RWPE1 (cell line): ENCODE measurements at regions not wholly inside any gene's neighbourhood (a gene's known extent, or its start where the extent isn't known, plus 50 kb on each side); places are given as distances from the start of the nearest gene placed in this dataset.
"Not testable (repeated sequence)": the region's sequence is repeated elsewhere in the genome, so short reads cannot be mapped to it uniquely, and the experiment has no call there.

Experiments
- CTCF ChIA-PET: fragments of 350-600 bp; sonication (Branson Sonifier 250); formaldehyde crosslinking; extraction: SDS; loops from one replicate; lab custom pipeline; 2021; lab: Yijun Ruan, JAX
- POLR2A ChIA-PET: fragments of 400-600 bp; formaldehyde crosslinking; extraction: SDS; loops from one replicate; lab custom pipeline; 2020; ENCODE audit warnings: antibody characterized with exemption; ENCODE audit not compliant: low non-redundant PET; lab: Yijun Ruan, JAX
- DNase-seq: peaks from one replicate; pipeline ENCODE4 v3.0.0; 2012; ENCODE audit warnings: low spot score
- H3K27ac ChIP-seq: fragments of 450-650 bp; 2 replicates; pipeline ENCODE4 v1.5.1; 2017
- TF ChIP-seq, protein P1 (sequence below): fragments of 450-650 bp; conservative IDR thresholded peaks from 2 replicates; pipeline ENCODE4 v1.5.1; 2017; ENCODE audit warnings: low read depth, mild to moderate bottlenecking

DNA sequence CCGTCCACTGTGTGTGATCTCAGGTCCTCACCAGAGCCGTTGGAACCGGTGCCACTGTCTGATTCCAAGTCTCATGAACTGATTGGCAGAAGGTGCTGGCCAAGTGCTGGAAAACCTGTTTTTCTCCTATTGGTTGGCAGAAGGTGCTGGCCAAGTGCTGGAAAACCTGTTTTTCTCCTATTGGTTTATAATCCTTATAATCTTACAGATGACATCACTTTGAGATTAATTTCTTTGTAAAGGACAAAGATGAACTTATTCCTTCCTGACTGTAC is 1106.3 kb downstream of the BRD1 start:
- no peak for DNase-seq
- CTCF ChIA-PET: no interaction called here
- TF ChIP-seq, protein P1, sequence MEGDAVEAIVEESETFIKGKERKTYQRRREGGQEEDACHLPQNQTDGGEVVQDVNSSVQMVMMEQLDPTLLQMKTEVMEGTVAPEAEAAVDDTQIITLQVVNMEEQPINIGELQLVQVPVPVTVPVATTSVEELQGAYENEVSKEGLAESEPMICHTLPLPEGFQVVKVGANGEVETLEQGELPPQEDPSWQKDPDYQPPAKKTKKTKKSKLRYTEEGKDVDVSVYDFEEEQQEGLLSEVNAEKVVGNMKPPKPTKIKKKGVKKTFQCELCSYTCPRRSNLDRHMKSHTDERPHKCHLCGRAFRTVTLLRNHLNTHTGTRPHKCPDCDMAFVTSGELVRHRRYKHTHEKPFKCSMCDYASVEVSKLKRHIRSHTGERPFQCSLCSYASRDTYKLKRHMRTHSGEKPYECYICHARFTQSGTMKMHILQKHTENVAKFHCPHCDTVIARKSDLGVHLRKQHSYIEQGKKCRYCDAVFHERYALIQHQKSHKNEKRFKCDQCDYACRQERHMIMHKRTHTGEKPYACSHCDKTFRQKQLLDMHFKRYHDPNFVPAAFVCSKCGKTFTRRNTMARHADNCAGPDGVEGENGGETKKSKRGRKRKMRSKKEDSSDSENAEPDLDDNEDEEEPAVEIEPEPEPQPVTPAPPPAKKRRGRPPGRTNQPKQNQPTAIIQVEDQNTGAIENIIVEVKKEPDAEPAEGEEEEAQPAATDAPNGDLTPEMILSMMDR: no peak
- no peak overlapping the region for H3K27ac ChIP-seq
- POLR2A ChIA-PET: no interaction called here

DNA sequence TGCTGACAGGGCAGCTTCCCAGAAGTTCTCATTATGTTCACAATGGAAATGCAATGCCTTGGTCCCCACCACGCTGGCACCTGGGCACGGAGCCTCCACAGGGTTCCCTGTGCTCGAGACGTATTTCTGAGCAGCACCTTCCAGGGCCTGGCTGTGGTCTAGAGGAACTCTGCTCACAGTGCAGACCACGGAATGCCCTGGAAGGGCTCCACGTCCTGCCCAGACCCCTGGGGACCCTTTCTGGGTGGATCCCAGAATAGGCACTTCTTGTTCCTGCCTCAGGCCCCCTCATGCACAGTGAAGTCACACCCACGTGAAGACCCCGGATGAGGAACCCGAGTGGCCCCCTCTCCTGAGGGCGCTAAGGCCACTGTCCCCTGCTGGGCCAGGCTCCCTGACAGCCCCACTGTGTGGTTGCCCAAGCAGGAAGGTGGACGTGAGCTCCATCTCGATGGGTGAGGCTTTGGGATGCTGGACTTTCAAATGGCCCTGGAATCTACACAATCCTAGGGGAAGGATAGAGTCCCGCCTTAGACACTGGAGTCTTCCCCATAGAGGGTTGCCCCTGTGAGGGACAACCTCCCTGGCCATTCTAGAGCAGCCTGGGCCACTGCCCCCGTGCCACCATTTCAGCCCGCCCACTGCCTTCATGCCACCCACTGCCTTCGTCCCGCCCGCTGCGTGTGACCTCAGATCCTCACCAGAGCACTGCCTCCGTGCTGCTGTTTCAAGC is 1106.8 kb downstream of the BRD1 start:
- POLR2A ChIA-PET: no interaction called here
- H3K27ac ChIP-seq: no peak overlapping the region
- no peak for DNase-seq
- CTCF ChIA-PET: no interaction called here
- TF ChIP-seq, protein P1: no peak

DNA sequence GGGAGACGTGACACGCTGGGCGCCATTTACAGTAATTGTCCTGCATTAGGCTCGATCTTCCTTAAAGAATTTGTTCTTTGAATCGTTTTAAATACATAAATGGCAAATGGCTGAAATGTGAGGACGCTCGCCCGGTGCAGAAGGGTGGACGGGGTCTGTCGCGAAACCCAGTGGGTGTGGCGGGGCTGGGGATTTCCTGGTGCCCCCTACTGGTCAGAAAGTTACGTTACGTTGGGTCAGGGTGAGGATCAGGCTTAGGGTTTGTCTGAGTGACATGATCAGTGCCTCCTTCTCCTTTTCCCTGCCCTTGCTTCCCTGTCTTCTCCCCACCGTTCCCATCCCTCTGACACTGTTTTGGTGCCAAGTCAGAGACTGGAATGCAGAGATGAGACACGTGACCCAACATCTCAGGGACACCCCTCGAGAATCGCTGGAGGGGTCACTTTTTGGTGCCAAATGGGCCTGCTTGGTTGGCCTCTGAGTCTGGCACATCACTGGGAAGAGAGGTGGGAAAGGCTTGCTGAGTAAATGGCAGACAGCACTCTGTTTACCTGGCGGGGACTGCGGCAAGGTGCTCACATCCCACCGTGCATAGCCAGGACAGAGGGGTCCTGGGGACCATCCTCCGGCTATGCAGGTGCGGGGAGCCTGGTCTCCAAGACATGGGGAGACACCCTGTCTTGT is 1107.6 kb downstream of the BRD1 start:
- TF ChIP-seq, protein P1: no peak
- ChIA-PET POLR2A (no interaction called here), CTCF (no interaction called here)
- DNase-seq: no peak
- H3K27ac ChIP-seq: no peak overlapping the region

DNA sequence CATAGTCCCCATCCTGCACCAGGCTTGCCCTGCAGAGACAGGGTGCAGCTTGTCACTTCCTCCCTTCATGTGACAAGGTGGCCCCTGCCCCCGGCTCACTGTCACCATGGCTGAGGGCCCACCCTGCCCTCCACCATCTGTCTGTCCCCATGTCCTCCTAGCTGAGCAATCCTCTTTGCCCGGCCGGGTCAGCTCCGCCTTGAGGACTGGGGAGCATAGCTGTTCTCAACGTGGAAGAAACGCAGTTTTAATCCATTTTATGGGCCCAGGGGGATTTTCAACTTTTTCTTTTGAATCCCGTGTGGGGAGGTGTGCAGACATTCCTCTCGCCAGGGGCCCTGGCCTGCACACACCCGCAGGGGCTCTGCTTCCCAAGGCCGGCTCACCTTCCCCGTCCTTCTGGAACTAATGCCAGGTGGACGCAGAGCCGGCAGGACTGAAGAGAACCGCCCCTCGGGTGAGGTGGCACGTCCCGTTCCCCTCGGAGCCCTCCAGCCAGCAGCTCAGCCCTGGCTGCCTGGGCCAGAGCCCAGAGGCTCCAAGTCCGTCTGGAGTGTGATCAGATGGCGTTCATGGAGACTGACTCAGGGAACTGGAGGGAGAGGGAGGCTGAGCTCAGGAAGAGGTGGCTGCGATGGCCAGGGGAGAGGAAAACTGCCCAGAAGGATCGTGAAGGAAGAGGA is 1108.7 kb downstream of the BRD1 start:
- POLR2A ChIA-PET: no interaction called here
- CTCF ChIA-PET: no interaction called here
- TF ChIP-seq, protein P1: no peak
- H3K27ac ChIP-seq: no peak overlapping the region
- DNase-seq: no peak

DNA sequence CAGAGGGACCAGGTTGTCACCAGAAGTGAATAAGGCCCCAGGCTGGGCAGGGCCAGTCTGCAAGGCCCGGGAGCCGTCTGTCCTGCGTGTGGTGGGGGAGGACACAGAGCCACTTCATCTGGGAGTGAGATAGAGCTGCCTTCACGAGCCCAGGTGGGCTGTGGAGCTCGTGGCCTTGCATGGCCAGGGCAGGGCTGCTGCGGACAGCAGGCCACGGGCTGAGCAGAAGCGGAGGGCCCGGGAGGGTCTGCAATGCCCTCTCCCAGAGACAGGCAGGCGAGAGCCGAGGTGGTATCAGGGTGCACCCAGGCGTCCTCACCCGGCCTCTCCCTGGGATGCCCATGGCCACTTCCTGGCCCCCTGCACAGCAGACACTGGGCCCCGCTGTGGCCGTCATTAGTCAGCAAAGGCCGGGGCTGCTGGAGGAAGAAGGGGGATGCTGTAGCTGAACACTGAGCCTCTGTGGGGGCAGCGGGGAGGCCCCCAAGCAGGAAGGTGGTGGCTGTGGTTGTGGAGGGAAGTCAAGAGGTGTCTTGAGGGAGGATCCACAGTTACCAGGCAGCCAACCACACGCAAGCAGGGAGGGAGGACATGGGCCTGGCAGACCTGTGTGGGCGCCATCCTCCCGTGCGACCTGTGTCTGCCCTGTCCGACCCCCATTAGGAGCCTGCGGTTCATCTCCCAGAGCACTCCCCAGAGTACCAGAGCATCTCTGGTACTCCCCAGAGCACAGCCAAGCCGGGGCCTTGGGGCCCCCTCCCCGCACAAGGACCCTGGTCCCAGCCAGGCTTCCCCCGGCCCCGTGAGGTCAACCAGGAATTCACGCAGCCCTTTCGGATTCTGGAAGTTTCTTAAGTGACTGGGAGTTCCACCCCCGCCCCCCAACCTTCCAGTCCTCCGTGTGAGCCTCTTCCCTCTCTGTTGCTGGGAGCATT is 1109.5 kb downstream of the BRD1 start:
- no peak for DNase-seq
- POLR2A ChIA-PET: no interaction called here
- TF ChIP-seq, protein P1: no peak
- no peak overlapping the region for H3K27ac ChIP-seq
- CTCF ChIA-PET: no interaction called here

DNA sequence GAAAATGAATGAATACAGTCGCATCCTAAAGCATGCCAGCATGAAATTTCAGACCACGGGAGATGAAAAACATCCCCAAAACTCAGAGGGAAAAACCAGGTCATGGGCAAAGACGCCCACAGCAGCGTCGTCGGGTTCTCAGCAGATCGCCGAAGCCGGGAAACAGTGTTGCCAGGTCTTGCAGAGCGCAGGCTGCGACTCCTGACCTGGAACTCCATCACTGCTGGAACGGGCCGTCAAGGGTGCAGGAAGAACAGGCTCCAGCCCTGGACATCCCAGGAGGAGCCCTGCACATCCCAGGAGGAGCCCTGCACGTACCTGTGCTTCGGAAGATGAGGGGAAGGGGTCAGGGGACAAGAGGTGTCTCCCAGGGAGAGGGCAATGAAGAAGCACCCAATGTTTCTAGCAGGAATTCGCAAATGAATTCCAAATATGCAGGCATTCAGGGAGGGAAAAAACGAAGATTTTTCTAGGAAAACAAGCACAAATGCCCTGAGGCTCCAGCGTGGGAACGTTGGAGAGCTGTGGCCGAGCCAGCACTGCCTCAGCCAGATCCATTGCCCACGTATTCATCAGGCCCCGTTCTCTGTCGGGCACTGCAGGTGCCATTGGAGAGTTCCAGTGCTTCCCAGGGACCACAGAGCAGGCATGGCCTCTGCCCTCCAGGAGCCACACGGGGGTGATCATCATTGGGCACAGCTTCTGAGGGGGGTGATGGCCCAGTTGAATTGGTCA is 1110.4 kb downstream of the BRD1 start:
- H3K27ac ChIP-seq: no peak overlapping the region
- TF ChIP-seq, protein P1: no peak
- DNase-seq: no peak
- CTCF ChIA-PET: no interaction called here
- POLR2A ChIA-PET: no interaction called here

DNA sequence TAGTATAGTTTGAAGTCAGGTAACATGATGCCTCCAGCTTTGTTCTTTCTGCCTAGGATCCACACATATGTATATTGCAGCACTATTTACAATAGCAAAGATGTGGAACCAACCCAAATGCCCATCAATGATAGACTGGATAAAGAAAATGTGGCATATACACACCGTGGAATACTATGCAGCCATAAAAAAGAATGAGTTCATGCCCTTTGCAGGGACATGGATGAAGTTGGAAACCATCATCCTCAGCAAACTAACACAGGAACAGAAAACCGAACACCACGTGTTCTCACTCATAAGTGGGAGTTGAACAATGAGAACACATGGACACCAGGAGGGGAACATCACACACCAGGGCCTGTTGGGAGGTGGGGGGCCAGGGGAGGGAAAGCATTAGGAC is 1111.5 kb downstream of the BRD1 start:
- DNase-seq, H3K27ac ChIP-seq, POLR2A ChIA-PET, CTCF ChIA-PET: not testable (repeated sequence)
